ENCODE measurements at regions not wholly inside any gene's neighbourhood (a gene's known extent, or its start where the extent isn't known, plus 50 kb on each side); places are given as distances from the start of the nearest gene placed in this dataset.

- TF ChIP-seq, protein P1, sequence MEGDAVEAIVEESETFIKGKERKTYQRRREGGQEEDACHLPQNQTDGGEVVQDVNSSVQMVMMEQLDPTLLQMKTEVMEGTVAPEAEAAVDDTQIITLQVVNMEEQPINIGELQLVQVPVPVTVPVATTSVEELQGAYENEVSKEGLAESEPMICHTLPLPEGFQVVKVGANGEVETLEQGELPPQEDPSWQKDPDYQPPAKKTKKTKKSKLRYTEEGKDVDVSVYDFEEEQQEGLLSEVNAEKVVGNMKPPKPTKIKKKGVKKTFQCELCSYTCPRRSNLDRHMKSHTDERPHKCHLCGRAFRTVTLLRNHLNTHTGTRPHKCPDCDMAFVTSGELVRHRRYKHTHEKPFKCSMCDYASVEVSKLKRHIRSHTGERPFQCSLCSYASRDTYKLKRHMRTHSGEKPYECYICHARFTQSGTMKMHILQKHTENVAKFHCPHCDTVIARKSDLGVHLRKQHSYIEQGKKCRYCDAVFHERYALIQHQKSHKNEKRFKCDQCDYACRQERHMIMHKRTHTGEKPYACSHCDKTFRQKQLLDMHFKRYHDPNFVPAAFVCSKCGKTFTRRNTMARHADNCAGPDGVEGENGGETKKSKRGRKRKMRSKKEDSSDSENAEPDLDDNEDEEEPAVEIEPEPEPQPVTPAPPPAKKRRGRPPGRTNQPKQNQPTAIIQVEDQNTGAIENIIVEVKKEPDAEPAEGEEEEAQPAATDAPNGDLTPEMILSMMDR (IDR thresholded peaks at IDR 0.05; ENCODE audit: low read depth, low read length) = no peak
- in situ Hi-C loops (cut with HindIII; ENCODE audit: low sequenced_read_pairs) = no loop called here
- DNase-seq (ENCODE audit: low read depth, low spot score) = peak; percentile 17
- H3K4me3 ChIP-seq (ENCODE audit: low read depth, low read length) = no peak overlapping the region
Measured at GRCh38 chr1:31505911-31506497, 70.3 kb upstream of the TINAGL1 start.

DNA sequence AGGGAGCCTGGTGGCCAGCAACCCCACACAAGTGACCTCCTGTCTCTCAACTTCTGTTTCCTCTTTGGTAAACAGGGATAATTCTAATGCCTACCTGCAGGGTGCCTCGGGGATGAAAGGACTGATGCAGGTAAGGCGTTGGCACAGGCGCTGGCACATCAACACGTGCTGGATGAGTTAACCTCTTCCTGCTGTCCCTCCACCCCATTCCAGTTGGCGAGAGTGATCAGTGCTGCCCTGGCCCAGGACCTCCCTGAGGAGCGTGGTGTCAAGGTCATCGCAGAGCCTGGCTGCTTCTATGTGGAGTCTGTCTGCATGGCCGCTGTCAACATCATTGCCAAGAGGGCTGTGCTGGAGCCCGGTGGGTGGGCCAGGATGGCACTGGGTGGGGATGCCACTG lies 69.1 kb upstream of the TINAGL1 start:
- in situ Hi-C loops (cut with HindIII; ENCODE audit: low sequenced_read_pairs) = no loop called here
- TF ChIP-seq, protein P1 (IDR thresholded peaks at IDR 0.05; ENCODE audit: low read depth, low read length) = no peak
- DNase-seq (ENCODE audit: low read depth, low spot score) = no peak
- H3K4me3 ChIP-seq (ENCODE audit: low read depth, low read length) = no peak overlapping the region

DNA sequence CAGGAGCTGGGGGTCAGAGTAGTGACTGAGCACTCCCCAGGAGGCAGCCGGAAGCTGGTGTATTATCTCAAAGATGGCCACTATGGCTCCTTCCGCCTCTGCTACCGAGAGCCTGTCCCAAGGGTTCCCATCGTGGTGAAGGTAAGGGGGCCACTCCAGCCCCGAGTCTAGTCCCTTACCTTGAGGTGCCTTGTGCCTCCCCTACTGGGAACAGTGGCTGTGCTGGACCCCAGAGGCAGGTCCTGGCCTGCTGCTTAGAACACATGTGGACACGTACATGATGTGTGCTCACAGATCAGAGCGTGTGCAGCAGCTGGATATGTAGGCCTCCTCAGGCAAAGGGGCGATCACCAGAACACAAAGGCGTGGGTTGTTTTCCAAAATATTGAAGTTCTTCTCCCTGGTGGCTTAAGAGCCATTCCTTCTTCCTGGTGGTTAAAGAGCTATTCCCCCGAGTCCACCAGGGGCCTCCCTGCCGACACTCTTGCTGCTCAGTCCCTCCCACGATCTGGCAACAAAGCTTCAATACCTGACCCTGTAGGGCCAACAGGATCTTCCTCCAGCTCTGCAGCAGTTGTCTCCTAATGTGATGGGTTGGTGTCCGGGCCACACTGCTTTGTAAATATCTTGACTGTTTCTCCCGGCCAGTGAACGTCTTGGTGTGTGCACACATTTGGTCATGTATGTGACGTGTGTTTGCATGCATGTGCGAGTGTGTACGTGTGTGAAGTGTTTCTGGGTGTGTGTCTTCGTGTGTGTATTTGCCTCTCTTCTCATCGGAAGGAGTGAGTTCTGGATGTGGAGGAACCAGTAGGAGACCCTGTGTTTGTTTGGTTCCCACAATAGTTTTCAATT lies 68.4 kb upstream of the TINAGL1 start:
- no peak for DNase-seq (ENCODE audit: low read depth, low spot score)

GRCh38 chr1:31509124-31510072 lies 66.9 kb upstream of the TINAGL1 start:
- no peak for DNase-seq (ENCODE audit: low read depth, low spot score)
- in situ Hi-C loops (cut with HindIII; ENCODE audit: low sequenced_read_pairs) = no loop called here
- no peak overlapping the region for H3K4me3 ChIP-seq (ENCODE audit: low read depth, low read length)
- TF ChIP-seq, protein P1 (IDR thresholded peaks at IDR 0.05; ENCODE audit: low read depth, low read length) = no peak

More for the DNA sequence above, 68.4 kb upstream of the TINAGL1 start:
- TF ChIP-seq, protein P1 (IDR thresholded peaks at IDR 0.05; ENCODE audit: low read depth, low read length) = no peak
- no peak overlapping the region for H3K4me3 ChIP-seq (ENCODE audit: low read depth, low read length)
- in situ Hi-C loops (cut with HindIII; ENCODE audit: low sequenced_read_pairs) = no loop called here

GRCh38 chr1:31510304-31510703 lies 66.0 kb upstream of the TINAGL1 start:
- TF ChIP-seq, protein P1 (IDR thresholded peaks at IDR 0.05; ENCODE audit: low read depth, low read length) = no peak

More at GRCh38 chr1:31510304-31510703, 66.0 kb upstream of the TINAGL1 start:
- H3K4me3 ChIP-seq (ENCODE audit: low read depth, low read length) = no peak overlapping the region
- no peak for DNase-seq (ENCODE audit: low read depth, low spot score)
- in situ Hi-C loops (cut with HindIII; ENCODE audit: low sequenced_read_pairs) = no loop called here
